ENCODE measurements at regions not wholly inside any gene's neighbourhood (a gene's known extent, or its start where the extent isn't known, plus 50 kb on each side); places are given as distances from the start of the nearest gene placed in this dataset.

DNA sequence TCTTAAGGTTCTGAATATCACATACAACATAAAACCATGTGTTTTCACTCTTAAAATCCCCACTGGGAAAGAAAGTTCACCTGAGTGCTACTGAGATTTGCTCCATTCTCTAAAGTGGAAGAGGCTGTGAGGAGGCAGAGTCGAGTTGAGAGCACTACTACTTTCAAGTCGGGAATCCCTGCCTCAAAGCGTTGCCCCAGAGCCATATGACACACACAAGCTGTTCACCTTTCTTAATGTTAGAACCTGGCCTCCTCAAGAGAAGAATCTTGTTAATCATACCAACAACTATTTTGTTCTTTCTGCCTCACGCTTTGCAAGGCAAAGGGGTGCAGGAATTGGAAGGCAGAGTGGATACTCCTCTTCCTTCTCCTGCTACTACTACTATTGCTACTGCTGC, 149.7 kb upstream of the DAAM1 start (continued):
- TF ChIP-seq, protein P1, sequence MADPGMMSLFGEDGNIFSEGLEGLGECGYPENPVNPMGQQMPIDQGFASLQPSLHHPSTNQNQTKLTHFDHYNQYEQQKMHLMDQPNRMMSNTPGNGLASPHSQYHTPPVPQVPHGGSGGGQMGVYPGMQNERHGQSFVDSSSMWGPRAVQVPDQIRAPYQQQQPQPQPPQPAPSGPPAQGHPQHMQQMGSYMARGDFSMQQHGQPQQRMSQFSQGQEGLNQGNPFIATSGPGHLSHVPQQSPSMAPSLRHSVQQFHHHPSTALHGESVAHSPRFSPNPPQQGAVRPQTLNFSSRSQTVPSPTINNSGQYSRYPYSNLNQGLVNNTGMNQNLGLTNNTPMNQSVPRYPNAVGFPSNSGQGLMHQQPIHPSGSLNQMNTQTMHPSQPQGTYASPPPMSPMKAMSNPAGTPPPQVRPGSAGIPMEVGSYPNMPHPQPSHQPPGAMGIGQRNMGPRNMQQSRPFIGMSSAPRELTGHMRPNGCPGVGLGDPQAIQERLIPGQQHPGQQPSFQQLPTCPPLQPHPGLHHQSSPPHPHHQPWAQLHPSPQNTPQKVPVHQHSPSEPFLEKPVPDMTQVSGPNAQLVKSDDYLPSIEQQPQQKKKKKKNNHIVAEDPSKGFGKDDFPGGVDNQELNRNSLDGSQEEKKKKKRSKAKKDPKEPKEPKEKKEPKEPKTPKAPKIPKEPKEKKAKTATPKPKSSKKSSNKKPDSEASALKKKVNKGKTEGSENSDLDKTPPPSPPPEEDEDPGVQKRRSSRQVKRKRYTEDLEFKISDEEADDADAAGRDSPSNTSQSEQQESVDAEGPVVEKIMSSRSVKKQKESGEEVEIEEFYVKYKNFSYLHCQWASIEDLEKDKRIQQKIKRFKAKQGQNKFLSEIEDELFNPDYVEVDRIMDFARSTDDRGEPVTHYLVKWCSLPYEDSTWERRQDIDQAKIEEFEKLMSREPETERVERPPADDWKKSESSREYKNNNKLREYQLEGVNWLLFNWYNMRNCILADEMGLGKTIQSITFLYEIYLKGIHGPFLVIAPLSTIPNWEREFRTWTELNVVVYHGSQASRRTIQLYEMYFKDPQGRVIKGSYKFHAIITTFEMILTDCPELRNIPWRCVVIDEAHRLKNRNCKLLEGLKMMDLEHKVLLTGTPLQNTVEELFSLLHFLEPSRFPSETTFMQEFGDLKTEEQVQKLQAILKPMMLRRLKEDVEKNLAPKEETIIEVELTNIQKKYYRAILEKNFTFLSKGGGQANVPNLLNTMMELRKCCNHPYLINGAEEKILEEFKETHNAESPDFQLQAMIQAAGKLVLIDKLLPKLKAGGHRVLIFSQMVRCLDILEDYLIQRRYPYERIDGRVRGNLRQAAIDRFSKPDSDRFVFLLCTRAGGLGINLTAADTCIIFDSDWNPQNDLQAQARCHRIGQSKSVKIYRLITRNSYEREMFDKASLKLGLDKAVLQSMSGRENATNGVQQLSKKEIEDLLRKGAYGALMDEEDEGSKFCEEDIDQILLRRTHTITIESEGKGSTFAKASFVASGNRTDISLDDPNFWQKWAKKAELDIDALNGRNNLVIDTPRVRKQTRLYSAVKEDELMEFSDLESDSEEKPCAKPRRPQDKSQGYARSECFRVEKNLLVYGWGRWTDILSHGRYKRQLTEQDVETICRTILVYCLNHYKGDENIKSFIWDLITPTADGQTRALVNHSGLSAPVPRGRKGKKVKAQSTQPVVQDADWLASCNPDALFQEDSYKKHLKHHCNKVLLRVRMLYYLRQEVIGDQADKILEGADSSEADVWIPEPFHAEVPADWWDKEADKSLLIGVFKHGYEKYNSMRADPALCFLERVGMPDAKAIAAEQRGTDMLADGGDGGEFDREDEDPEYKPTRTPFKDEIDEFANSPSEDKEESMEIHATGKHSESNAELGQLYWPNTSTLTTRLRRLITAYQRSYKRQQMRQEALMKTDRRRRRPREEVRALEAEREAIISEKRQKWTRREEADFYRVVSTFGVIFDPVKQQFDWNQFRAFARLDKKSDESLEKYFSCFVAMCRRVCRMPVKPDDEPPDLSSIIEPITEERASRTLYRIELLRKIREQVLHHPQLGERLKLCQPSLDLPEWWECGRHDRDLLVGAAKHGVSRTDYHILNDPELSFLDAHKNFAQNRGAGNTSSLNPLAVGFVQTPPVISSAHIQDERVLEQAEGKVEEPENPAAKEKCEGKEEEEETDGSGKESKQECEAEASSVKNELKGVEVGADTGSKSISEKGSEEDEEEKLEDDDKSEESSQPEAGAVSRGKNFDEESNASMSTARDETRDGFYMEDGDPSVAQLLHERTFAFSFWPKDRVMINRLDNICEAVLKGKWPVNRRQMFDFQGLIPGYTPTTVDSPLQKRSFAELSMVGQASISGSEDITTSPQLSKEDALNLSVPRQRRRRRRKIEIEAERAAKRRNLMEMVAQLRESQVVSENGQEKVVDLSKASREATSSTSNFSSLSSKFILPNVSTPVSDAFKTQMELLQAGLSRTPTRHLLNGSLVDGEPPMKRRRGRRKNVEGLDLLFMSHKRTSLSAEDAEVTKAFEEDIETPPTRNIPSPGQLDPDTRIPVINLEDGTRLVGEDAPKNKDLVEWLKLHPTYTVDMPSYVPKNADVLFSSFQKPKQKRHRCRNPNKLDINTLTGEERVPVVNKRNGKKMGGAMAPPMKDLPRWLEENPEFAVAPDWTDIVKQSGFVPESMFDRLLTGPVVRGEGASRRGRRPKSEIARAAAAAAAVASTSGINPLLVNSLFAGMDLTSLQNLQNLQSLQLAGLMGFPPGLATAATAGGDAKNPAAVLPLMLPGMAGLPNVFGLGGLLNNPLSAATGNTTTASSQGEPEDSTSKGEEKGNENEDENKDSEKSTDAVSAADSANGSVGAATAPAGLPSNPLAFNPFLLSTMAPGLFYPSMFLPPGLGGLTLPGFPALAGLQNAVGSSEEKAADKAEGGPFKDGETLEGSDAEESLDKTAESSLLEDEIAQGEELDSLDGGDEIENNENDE (IDR thresholded peaks at IDR 0.05; ENCODE audit: insufficient replicate concordance, low read length), result no peak
- TF ChIP-seq POLR2AphosphoS5 (IDR thresholded peaks at IDR 0.05; ENCODE audit: low read depth, low read length) (no peak), CTBP2 (IDR thresholded peaks at IDR 0.05; ENCODE audit: borderline replicate concordance, insufficient read depth, insufficient read length, low read length) (no peak), TAF1 (IDR thresholded peaks at IDR 0.05; ENCODE audit: low read depth, low read length) (no peak), SP2 (IDR thresholded peaks at IDR 0.05; ENCODE audit: low read length) (no peak), SUZ12 (IDR thresholded peaks at IDR 0.05; ENCODE audit: low read length) (no peak), SP1 (IDR thresholded peaks at IDR 0.05; ENCODE audit: low read depth, low read length) (no peak)
